Glutamatergic neuron (in vitro differentiated cells): ENCODE measurements at regions not wholly inside any gene's neighbourhood (a gene's known extent, or its start where the extent isn't known, plus 50 kb on each side); places are given as distances from the start of the nearest gene placed in this dataset.

Experiments
- DNase-seq: peaks from one replicate; pipeline ENCODE4 v3.0.0; 2022
- H3K27ac Mint-ChIP-seq: one replicate; pipeline ENCODE4 v1.8.0; 2020; ENCODE audit warnings: mild to moderate bottlenecking, mixed read lengths, inconsistent platforms; ENCODE audit not compliant: unreplicated experiment
- H3K27me3 Mint-ChIP-seq: one replicate; pipeline ENCODE4 v1.8.0; 2020; ENCODE audit warnings: mild to moderate bottlenecking, moderate library complexity, mixed read lengths, inconsistent platforms; ENCODE audit not compliant: unreplicated experiment
- H3K36me3 Mint-ChIP-seq: one replicate; pipeline ENCODE4 v1.8.0; 2020; ENCODE audit warnings: mild to moderate bottlenecking, mixed read lengths, inconsistent platforms; ENCODE audit not compliant: unreplicated experiment
- H3K4me1 Mint-ChIP-seq: one replicate; pipeline ENCODE4 v1.8.0; 2020; ENCODE audit warnings: mild to moderate bottlenecking, low read depth, mixed read lengths, inconsistent platforms; ENCODE audit not compliant: unreplicated experiment
- H3K4me3 Mint-ChIP-seq: one replicate; pipeline ENCODE4 v1.8.0; 2020; ENCODE audit warnings: mild to moderate bottlenecking, mixed read lengths, inconsistent platforms; ENCODE audit not compliant: unreplicated experiment
- H3K9me3 Mint-ChIP-seq: one replicate; pipeline ENCODE4 v1.8.0; 2020; ENCODE audit warnings: mild to moderate bottlenecking, moderate library complexity, mixed read lengths, inconsistent platforms; ENCODE audit not compliant: unreplicated experiment
- TF ChIP-seq, protein P1 (sequence below): fragments of 200-600 bp; sonication (generic); IDR thresholded peaks from one replicate; pipeline ENCODE4 v1.5.0; 2021; ENCODE audit not compliant: partially characterized antibody, unreplicated experiment

DNA sequence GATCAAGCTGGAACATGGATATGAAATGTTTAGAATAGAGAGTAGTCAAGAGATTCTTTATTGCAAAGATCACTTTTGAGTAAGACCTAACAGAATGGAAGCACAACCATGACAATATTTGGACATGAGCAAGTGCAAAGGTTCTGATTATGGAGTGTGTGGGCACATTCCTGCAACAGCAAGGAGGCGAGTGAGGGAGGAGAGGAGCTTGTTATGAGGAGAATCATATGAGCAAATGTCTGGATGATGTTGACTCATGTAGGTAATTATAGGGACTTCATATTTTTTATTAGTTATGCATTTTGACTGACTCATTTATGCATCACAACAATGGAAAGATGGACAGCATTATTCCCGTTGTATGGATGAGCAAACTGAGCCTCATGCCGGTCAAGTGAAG is 100.8 kb upstream of the SLC35B3 start:
- Mint-ChIP-seq H3K27ac (no peak overlapping the region), H3K27me3 (no peaks in the 10 kb centered on the region), H3K36me3 (no peaks in the 10 kb centered on the region), H3K9me3 (no peaks in the 10 kb centered on the region), H3K4me1 (no peaks in the 10 kb centered on the region), H3K4me3 (no peak overlapping the region)
- TF ChIP-seq, protein P1, sequence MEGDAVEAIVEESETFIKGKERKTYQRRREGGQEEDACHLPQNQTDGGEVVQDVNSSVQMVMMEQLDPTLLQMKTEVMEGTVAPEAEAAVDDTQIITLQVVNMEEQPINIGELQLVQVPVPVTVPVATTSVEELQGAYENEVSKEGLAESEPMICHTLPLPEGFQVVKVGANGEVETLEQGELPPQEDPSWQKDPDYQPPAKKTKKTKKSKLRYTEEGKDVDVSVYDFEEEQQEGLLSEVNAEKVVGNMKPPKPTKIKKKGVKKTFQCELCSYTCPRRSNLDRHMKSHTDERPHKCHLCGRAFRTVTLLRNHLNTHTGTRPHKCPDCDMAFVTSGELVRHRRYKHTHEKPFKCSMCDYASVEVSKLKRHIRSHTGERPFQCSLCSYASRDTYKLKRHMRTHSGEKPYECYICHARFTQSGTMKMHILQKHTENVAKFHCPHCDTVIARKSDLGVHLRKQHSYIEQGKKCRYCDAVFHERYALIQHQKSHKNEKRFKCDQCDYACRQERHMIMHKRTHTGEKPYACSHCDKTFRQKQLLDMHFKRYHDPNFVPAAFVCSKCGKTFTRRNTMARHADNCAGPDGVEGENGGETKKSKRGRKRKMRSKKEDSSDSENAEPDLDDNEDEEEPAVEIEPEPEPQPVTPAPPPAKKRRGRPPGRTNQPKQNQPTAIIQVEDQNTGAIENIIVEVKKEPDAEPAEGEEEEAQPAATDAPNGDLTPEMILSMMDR = no peak
- DNase-seq = no peak

DNA sequence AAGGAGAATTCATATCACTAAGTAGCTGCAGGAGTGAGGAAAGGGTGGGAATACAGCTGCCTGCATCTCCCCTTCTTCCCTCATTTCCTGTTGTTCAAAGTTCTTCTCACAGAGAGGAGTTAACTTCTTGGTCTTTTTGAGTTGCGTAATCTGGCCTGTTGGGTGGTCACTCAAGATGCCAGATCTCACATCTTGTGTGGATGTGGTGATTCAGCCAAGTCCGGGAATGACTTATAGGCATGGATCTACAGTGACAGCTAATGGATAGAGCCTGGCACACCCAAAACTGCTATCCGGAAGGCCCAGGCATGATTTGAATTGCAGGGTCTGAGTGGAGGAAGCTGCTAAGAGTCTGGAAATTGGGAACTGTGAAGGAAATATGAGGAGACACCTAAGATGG is 100.2 kb upstream of the SLC35B3 start:
- H3K27ac Mint-ChIP-seq = no peak overlapping the region
- no peaks in the 10 kb centered on the region for H3K27me3 Mint-ChIP-seq
- H3K4me3 Mint-ChIP-seq = no peak overlapping the region
- TF ChIP-seq, protein P1 = no peak
- no peaks in the 10 kb centered on the region for H3K4me1 Mint-ChIP-seq
- no peaks in the 10 kb centered on the region for H3K36me3 Mint-ChIP-seq
- no peak for DNase-seq
- H3K9me3 Mint-ChIP-seq = no peaks in the 10 kb centered on the region

DNA sequence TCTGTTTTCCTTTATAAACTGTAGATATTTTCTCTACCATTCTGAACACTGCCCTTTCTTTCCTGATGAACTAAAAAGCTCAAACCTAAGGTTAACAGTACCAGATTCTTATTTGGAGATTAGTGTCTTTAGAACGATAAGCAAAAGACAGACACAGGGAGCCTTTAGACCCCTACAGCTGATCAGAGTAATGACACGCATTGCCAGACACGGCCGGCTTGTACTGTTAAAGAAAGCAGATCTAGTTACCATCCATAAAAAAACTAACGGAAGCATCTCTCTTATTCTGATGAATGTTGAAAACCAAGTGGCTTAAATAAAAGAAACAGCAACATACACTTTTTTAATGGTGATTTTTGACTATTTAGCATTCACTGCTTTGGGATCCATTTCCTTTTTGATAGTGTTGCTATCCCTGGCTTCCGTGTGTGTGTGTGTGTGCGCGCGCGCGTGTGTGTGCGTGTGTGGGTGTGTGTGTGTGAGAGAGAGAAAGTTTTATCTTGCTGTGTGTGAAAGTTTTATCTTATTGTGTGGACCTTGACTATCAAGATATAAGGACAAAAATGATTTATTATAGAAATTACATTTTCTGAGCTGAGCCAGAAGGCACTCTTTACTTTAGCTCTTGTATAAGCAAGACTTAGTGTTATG is 95.6 kb upstream of the SLC35B3 start:
- Mint-ChIP-seq H3K36me3 (no peaks in the 10 kb centered on the region), H3K4me3 (no peak overlapping the region), H3K27ac (no peak overlapping the region), H3K4me1 (no peaks in the 10 kb centered on the region), H3K27me3 (no peaks in the 10 kb centered on the region), H3K9me3 (no peaks in the 10 kb centered on the region)
- TF ChIP-seq, protein P1 = peak; percentile 40
- peak; percentile 15 for DNase-seq

DNA sequence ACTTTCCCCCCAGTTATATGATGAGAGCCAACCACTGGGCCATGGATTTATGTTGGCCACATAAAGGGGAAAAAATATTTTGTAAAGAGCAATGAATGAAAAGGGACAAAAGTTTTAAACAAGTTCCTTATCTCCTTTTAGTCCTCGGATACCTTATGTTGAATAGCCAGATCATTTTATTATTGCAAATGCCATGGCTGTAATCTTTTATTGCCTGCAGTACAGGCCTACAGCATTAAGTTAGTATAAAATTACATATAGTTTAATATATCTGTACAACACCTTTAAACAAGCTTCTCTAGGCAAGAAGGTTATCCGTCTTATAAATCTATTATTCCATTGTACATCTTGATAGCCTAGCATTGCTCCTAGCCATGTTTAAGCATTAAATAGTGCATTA is 93.9 kb upstream of the SLC35B3 start:
- no peak overlapping the region for H3K4me3 Mint-ChIP-seq
- no peaks in the 10 kb centered on the region for H3K4me1 Mint-ChIP-seq
- no peaks in the 10 kb centered on the region for H3K36me3 Mint-ChIP-seq
- no peak for DNase-seq
- TF ChIP-seq, protein P1 = no peak
- no peaks in the 10 kb centered on the region for H3K27me3 Mint-ChIP-seq
- H3K9me3 Mint-ChIP-seq = no peaks in the 10 kb centered on the region
- H3K27ac Mint-ChIP-seq = no peak overlapping the region

DNA sequence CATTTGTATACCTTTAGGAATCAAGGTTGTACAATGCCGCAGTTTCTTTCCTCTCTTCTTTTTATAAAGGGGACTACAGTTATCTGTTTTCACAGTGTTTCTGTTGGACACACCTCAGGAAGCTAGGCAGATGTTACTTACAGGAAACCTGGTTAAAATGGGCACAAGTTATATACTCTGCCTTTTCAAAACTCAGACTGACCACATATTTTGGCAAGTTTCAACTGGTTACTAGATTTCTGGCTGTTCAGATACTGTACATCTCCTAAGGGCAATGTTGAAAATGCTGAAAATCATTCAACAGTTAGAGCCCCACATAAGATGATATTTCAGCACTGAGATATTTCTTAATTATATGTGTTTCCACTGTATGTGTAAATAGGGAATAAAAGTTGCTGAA is 92.5 kb upstream of the SLC35B3 start:
- Mint-ChIP-seq H3K36me3 (no peaks in the 10 kb centered on the region), H3K4me3 (no peak overlapping the region), H3K9me3 (no peaks in the 10 kb centered on the region), H3K4me1 (no peaks in the 10 kb centered on the region), H3K27me3 (no peaks in the 10 kb centered on the region), H3K27ac (no peak overlapping the region)
- DNase-seq = no peak
- TF ChIP-seq, protein P1 = no peak
